ENCODE measurements at regions not wholly inside any gene's neighbourhood (a gene's known extent, or its start where the extent isn't known, plus 50 kb on each side); places are given as distances from the start of the nearest gene placed in this dataset.

DNA sequence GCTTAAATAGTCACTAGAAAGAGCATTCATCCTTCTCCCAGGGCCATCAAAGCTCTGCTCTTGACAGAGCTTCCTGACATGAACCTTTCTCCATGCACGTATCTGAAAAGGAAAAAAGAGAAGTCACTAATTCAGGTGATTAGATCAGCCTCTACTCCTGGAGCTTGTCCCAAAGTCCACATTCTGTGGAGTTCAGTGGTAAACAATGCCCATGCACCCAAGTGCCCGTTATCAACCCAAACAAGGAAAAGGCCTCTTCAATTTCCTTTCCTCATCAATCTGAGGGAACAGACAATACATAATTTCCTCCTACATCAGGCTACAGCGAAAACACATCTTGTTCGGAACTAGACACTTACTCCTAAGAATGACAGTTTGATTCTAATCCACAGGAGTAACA, 129.2 kb upstream of the PCSK2 start:
- TF ChIP-seq, protein P1, sequence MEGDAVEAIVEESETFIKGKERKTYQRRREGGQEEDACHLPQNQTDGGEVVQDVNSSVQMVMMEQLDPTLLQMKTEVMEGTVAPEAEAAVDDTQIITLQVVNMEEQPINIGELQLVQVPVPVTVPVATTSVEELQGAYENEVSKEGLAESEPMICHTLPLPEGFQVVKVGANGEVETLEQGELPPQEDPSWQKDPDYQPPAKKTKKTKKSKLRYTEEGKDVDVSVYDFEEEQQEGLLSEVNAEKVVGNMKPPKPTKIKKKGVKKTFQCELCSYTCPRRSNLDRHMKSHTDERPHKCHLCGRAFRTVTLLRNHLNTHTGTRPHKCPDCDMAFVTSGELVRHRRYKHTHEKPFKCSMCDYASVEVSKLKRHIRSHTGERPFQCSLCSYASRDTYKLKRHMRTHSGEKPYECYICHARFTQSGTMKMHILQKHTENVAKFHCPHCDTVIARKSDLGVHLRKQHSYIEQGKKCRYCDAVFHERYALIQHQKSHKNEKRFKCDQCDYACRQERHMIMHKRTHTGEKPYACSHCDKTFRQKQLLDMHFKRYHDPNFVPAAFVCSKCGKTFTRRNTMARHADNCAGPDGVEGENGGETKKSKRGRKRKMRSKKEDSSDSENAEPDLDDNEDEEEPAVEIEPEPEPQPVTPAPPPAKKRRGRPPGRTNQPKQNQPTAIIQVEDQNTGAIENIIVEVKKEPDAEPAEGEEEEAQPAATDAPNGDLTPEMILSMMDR (IDR thresholded peaks at IDR 0.05; ENCODE audit: insufficient read depth, low read length, poor library complexity, severe bottlenecking): no peak
- no peak for TF ChIP-seq EZH2phosphoT487 (conservative IDR thresholded peaks at IDR 0.05; ENCODE audit: low read length)

All from SU-DHL-6 (cell line).